Activated CD4-positive, alpha-beta T cell treated with anti-CD3 and anti-CD28 coated beads for 36 hours (primary cell): ENCODE measurements at regions not wholly inside any gene's neighbourhood (a gene's known extent, or its start where the extent isn't known, plus 50 kb on each side); places are given as distances from the start of the nearest gene placed in this dataset.

Experiments
- ATAC-seq: fragments of 200-7000 bp; cut with Tn5 transposase; one replicate; pipeline ENCODE4 v1.10.0; 2021; ENCODE audit warnings: mild to moderate bottlenecking, moderate library complexity
- CTCF ChIA-PET: fragments of 350-600 bp; sonication (Branson Sonifier 250); formaldehyde crosslinking; loops from one replicate; lab custom pipeline; 2021; ENCODE audit warnings: antibody characterized with exemption; lab: Charles Lee
- POLR2A ChIA-PET: fragments of 350-600 bp; sonication (Branson Sonifier 250); formaldehyde crosslinking; loops from one replicate; lab custom pipeline; 2021; ENCODE audit warnings: antibody characterized with exemption, inconsistent platforms; lab: Charles Lee
- DNase-seq: peaks from one replicate; pipeline ENCODE4 v3.0.0-alpha.2; 2020
- H3K27ac Mint-ChIP-seq: one replicate; pipeline ENCODE4 v1.8.0; 2021; ENCODE audit warnings: mixed read lengths
- H3K27me3 Mint-ChIP-seq: one replicate; pipeline ENCODE4 v1.8.0; 2021; ENCODE audit warnings: mixed read lengths
- H3K36me3 Mint-ChIP-seq: one replicate; pipeline ENCODE4 v1.8.0; 2021; ENCODE audit warnings: low read depth, mixed read lengths
- H3K4me1 Mint-ChIP-seq: one replicate; pipeline ENCODE4 v1.8.0; 2021; ENCODE audit warnings: mixed read lengths
- H3K4me3 Mint-ChIP-seq: one replicate; pipeline ENCODE4 v1.8.0; 2021; ENCODE audit warnings: mild to moderate bottlenecking, moderate library complexity, mixed read lengths
- H3K9me3 Mint-ChIP-seq: one replicate; pipeline ENCODE4 v1.8.0; 2021; ENCODE audit warnings: low read depth, mixed read lengths
- intact Hi-C, 2 experiments: fragments of 100-400 bp; cut with DNase I in 1 of 2; cut with micrococcal nuclease in 1 of 2; formaldehyde crosslinking; loops; one replicate each; pipeline versions ENCODE4 v1.14.2 to v1.15.1; 2022 to 2024; cut with DNase I, micrococcal nuclease

DNA sequence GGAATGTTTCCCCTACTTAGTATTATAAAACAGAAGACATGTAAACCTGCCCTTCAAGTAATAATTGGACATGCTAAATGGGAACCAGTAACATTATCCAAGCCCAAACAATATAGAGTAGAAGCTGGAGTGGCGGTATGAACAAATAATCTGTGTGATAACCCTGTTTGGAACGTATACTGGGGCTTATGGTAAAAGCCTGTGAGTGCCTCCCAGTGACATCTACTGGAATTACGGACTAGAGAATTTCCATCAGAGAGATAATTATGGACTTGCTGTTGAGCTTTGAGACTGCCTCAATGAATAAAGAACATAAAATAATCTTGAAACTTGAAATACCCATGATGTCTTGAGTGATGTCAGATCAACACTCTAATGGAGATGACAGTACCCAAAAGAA, 406.3 kb upstream of the GRIA3 start:
- H3K27me3 Mint-ChIP-seq, result no peaks in the 10 kb centered on the region
- no peak for ATAC-seq
- ChIA-PET POLR2A (no interaction called here), CTCF (interaction anchor here (0.7 kb wide), 1 partner anchor 34 kb away, joined by 3 read pairs; no protein-coding TSS in a partner anchor)
- no peaks in the 10 kb centered on the region for H3K36me3 Mint-ChIP-seq
- no peak overlapping the region for H3K4me3 Mint-ChIP-seq
- DNase-seq, result no peak
- H3K9me3 Mint-ChIP-seq, result peaks cover 1% of the 10 kb centered on the region
- H3K4me1 Mint-ChIP-seq, result no peaks in the 10 kb centered on the region
- no peak overlapping the region for H3K27ac Mint-ChIP-seq
- intact Hi-C loops, result no loop called here

DNA sequence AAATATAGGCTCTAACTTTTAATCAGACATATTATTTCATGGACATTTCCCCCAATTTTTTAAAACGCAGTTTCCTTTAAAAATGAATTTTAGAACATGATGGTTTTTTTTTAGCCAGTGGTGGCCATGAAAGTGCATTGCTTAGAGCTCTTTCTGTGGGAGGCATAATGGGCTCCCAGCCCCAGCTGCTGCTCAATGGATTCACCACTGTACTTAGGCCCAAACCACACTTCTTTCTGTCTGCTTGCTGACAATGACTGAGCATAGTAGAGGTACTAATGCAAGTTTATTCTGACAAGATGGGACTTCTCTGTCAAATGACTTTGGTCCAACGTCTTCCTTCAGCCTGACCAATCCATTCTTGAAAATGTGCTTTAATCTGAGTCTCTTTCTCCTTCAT, 400.2 kb upstream of the GRIA3 start:
- no peaks in the 10 kb centered on the region for H3K36me3 Mint-ChIP-seq
- H3K27ac Mint-ChIP-seq, result no peak overlapping the region
- ATAC-seq (no peak), DNase-seq (no peak)
- ChIA-PET CTCF (no interaction called here), POLR2A (no interaction called here)
- no peaks in the 10 kb centered on the region for H3K27me3 Mint-ChIP-seq
- H3K4me3 Mint-ChIP-seq, result no peak overlapping the region
- peaks cover 2% of the 10 kb centered on the region for H3K9me3 Mint-ChIP-seq
- H3K4me1 Mint-ChIP-seq, result no peaks in the 10 kb centered on the region
- intact Hi-C loops, result no loop called here

DNA sequence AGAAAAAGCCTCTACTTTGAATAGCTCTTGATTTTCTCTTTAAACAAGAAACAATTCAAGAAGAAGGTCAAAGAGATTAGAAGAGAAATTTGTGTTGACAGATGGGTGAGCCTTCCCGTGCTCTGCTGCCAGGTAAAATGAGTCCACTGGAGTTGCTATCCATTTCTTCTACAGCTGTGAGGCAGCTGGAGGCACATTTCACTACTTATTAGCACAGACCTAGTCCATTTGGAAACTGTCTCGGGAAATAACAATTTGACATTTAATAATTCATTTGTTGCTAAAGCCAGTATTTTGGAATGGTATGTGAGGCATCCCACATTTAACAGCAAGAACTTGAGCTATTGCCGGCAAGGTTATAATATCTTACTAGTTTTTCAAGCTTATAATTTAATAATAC, 396.8 kb upstream of the GRIA3 start:
- H3K4me1 Mint-ChIP-seq, result no peaks in the 10 kb centered on the region
- ChIA-PET CTCF (no interaction called here), POLR2A (no interaction called here)
- H3K4me3 Mint-ChIP-seq, result no peak overlapping the region
- H3K9me3 Mint-ChIP-seq, result peaks cover 2% of the 10 kb centered on the region
- DNase-seq, result no peak
- no peak for ATAC-seq
- H3K27me3 Mint-ChIP-seq, result no peaks in the 10 kb centered on the region
- intact Hi-C loops, result no loop called here
- H3K36me3 Mint-ChIP-seq, result no peaks in the 10 kb centered on the region
- H3K27ac Mint-ChIP-seq, result no peak overlapping the region

DNA sequence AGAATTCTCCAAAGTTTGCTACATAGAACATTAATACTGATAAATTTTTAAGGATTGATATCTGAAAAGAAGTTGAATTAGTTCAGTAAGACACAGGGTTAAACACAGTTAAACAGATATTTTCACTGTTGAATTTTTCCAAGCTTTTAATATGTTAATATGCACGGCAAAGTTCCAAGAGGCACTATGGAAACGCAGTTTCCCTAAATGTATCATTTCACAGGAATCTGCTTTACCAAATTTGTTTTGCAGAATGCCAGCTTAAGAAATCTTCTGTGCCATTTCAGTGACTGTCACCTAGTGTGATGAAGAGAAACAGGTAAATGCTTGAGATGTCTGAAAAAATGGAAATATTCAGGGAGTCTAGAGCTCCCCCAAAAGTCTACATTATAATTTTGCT, 395.9 kb upstream of the GRIA3 start:
- no peak overlapping the region for H3K27ac Mint-ChIP-seq
- H3K27me3 Mint-ChIP-seq, result no peaks in the 10 kb centered on the region
- H3K4me1 Mint-ChIP-seq, result no peaks in the 10 kb centered on the region
- no peaks in the 10 kb centered on the region for H3K36me3 Mint-ChIP-seq
- POLR2A ChIA-PET, result no interaction called here
- intact Hi-C loops, result no loop called here
- DNase-seq (no peak), ATAC-seq (no peak)
- H3K4me3 Mint-ChIP-seq, result no peak overlapping the region
- peaks cover 2% of the 10 kb centered on the region for H3K9me3 Mint-ChIP-seq
- CTCF ChIA-PET, result no interaction called here

DNA sequence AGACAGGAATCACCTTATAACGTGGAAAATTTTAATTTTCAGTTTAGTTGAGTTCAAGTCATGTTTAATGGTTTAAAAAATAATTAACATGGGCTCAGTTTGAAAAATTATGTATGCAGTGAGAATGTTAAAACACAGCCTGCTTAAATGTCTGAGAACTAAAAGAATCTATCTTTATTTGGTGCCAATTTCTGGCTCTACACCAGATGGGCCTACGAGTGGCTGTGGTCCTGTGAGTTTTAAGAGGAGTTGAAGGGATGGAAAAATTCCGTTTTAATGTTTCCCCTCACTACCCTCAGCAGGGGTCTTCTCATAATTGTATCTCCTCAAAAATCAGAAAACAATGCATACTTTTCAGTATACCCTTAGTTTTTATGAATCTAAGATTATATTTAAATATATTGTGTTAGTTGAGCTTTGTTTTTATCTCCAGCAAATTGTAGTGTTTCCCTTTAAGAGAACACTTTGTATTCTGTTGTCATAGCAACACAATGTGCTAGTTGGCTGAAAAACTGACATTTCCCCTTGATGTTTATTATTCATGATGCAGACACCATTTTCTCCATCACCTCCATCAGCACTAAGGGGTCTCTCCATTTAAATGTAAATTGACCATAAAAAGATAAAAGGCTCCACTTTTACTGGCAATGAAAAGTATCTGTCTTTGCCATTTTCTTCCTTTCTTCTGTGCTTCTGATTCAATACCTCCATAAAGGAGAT, 393.5 kb upstream of the GRIA3 start:
- POLR2A ChIA-PET, result no interaction called here
- DNase-seq (no peak), ATAC-seq (no peak)
- H3K27ac Mint-ChIP-seq, result no peak overlapping the region
- H3K27me3 Mint-ChIP-seq, result no peaks in the 10 kb centered on the region
- H3K4me1 Mint-ChIP-seq, result no peaks in the 10 kb centered on the region
- CTCF ChIA-PET, result no interaction called here
- no peak overlapping the region for H3K4me3 Mint-ChIP-seq
- H3K36me3 Mint-ChIP-seq, result no peaks in the 10 kb centered on the region
- intact Hi-C loops, result no loop called here
- peaks cover 2% of the 10 kb centered on the region for H3K9me3 Mint-ChIP-seq

DNA sequence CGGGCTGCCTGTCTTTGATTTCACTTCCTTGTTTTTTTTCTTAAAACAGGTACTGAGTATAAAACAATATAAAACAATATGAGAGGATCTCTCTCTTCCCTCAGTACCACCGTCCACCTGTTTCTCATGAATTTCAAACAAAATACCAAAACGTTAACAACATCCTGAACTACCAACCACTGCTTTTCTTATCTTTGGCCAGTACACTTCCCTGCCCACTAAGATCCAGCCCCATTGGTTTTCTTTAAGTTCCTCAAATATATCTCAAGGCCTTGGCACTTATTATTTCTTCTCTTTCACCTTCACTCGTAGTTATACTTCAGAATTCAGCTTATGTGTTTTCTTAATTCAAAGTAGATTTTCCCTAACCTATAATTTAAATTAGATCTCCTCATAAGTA, 370.2 kb upstream of the GRIA3 start:
- no peaks in the 10 kb centered on the region for H3K4me1 Mint-ChIP-seq
- H3K4me3 Mint-ChIP-seq, result no peak overlapping the region
- intact Hi-C loops, result no loop called here

DNA sequence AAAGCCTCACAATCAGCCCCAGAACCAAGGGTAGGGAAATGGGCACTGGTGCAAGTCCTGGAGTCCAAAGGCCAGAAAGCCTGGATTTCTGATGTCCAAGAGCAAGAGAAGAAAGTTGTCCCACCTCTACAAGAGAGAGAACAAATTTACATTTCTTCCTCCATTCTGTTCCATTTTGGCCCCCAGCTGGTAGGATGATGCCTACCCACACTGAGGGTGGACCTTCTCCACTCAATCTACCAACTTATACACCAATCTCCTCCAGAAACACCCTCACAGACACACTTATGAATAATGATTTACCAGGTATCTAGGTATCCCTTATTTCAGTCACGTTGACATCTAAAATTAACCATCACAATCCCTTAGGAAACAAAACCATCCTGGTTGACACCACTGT, 367.8 kb upstream of the GRIA3 start:
- ATAC-seq (peak; percentile 49), DNase-seq (no peak)
- H3K4me3 Mint-ChIP-seq, result no peak overlapping the region
- no peaks in the 10 kb centered on the region for H3K36me3 Mint-ChIP-seq
- no peaks in the 10 kb centered on the region for H3K27me3 Mint-ChIP-seq
- H3K9me3 Mint-ChIP-seq, result peaks cover 3% of the 10 kb centered on the region
- ChIA-PET CTCF (no interaction called here), POLR2A (no interaction called here)
- H3K4me1 Mint-ChIP-seq, result no peaks in the 10 kb centered on the region
- H3K27ac Mint-ChIP-seq, result no peak overlapping the region
- intact Hi-C loops, result no loop called here

More for the DNA sequence above, 370.2 kb upstream of the GRIA3 start:
- ATAC-seq (no peak), DNase-seq (no peak)
- Mint-ChIP-seq H3K27ac (no peak overlapping the region), H3K27me3 (no peaks in the 10 kb centered on the region), H3K36me3 (no peaks in the 10 kb centered on the region), H3K9me3 (no peaks in the 10 kb centered on the region)
- ChIA-PET POLR2A (no interaction called here), CTCF (no interaction called here)

DNA sequence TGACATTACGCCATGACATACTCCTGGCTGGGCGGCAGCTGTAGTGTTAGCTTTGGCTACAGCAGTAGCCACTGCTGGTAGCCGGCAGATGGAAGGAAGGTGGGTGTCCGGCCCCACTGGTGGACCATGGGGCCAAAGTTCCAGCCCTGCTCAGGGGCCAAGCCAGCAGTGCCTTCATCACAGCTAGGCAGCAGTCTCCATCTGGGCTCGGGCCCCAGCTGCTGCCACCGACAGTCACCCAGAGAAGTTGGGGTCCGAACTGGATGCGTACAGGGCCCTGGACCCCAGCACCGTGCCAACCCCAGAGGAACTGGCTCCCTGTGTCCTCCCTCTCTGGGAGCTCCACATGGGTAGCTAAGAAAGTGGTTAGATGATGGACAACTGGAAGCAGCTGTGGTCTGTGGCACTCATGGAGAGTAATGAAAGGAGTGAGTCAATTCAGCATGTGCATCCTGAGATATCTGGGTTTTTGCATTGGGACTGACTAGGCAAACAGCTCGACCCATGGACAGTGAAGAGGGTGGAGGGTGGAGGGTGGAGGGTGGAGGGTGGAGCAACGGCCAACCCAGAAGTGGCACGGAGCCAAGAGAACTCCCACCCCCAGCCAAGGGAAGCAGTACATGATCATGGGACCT, 366.6 kb upstream of the GRIA3 start:
- ChIA-PET CTCF (no interaction called here), POLR2A (no interaction called here)
- ATAC-seq, result peak; percentile 12
- no peaks in the 10 kb centered on the region for H3K36me3 Mint-ChIP-seq
- no peak overlapping the region for H3K4me3 Mint-ChIP-seq
- no peak overlapping the region for H3K27ac Mint-ChIP-seq
- H3K27me3 Mint-ChIP-seq, result no peaks in the 10 kb centered on the region
- DNase-seq, result no peak
- H3K4me1 Mint-ChIP-seq, result no peaks in the 10 kb centered on the region
- H3K9me3 Mint-ChIP-seq, result peaks cover 3% of the 10 kb centered on the region
- intact Hi-C loops, result no loop called here

DNA sequence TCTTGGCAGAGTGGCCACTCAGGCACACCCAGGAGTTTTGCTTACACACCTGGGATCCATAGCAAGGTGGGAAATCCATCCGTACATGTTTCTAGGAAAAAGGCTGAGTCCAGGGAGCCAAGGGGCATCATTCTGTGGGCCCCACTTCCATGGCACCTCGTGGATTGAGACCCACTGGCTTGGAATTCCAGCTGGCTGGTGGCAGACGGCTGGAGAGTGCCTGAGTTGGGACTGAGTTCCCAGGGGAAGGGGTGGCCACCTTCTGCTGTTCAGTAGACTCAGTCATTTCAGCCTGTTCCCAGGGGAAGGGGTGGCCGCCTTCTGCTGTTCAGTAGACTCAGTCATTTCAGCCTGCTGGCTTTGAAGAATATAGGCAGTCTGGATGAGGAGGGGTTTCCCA, 366.0 kb upstream of the GRIA3 start:
- no peak overlapping the region for H3K27ac Mint-ChIP-seq
- H3K36me3 Mint-ChIP-seq, result no peaks in the 10 kb centered on the region
- ChIA-PET CTCF (no interaction called here), POLR2A (no interaction called here)
- no peak overlapping the region for H3K4me3 Mint-ChIP-seq
- intact Hi-C loops, result no loop called here
- H3K4me1 Mint-ChIP-seq, result no peaks in the 10 kb centered on the region
- H3K9me3 Mint-ChIP-seq, result peaks cover 3% of the 10 kb centered on the region
- ATAC-seq, result no peak
- DNase-seq, result no peak
- no peaks in the 10 kb centered on the region for H3K27me3 Mint-ChIP-seq

DNA sequence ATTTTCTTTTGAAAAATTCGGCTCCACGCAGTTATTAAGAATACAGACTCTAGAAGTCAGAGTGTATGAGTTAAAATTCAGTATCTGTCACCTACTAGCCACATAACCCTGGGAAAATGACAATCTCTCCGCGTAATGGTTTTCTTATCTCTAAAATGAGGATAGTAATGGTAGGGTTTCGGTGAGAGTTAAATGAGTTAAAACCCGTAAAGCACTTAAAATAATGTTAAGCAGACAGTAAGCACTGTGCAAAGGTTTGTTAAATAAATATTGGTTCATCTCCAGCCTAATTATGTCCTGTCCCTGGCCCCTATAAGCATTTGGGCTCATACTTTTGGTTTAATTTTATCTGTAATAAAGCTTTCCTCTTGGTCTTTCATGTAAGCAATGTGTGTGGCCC, 350.8 kb upstream of the GRIA3 start:
- POLR2A ChIA-PET, result interaction anchor here (0.5 kb wide), 1 partner anchor 14 kb away, joined by 3 read pairs; no protein-coding TSS in a partner anchor
- no peak for ATAC-seq
- H3K4me1 Mint-ChIP-seq, result no peaks in the 10 kb centered on the region

DNA sequence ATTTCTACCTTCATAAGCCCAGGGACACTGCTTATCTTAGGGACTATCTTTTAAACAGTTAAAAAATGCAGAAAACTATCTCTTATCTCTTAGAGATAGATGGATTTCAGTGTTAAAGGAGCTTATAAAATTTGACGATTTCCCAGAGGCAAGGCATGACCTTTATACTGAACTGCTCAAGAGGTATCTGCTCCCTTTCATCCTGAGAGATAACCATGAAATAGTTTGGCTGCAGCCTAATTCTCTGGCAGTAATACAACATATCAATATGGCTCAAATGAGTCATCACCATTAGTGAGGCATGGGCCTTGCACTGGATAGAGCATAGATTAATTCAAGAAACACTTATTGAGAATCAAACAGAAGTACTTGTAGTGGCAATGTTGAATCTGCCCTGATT, 348.2 kb upstream of the GRIA3 start:
- DNase-seq (no peak), ATAC-seq (no peak)
- Mint-ChIP-seq H3K27me3 (no peaks in the 10 kb centered on the region), H3K27ac (no peak overlapping the region), H3K36me3 (no peaks in the 10 kb centered on the region), H3K4me3 (no peak overlapping the region), H3K4me1 (no peaks in the 10 kb centered on the region), H3K9me3 (no peaks in the 10 kb centered on the region)
- ChIA-PET CTCF (no interaction called here), POLR2A (no interaction called here)
- intact Hi-C loops, result no loop called here

More for the DNA sequence above, 350.8 kb upstream of the GRIA3 start:
- CTCF ChIA-PET, result no interaction called here
- H3K27me3 Mint-ChIP-seq, result no peaks in the 10 kb centered on the region
- intact Hi-C loops, result no loop called here
- no peak overlapping the region for H3K4me3 Mint-ChIP-seq
- DNase-seq, result no peak
- H3K27ac Mint-ChIP-seq, result no peak overlapping the region
- no peaks in the 10 kb centered on the region for H3K36me3 Mint-ChIP-seq
- H3K9me3 Mint-ChIP-seq, result no peaks in the 10 kb centered on the region

DNA sequence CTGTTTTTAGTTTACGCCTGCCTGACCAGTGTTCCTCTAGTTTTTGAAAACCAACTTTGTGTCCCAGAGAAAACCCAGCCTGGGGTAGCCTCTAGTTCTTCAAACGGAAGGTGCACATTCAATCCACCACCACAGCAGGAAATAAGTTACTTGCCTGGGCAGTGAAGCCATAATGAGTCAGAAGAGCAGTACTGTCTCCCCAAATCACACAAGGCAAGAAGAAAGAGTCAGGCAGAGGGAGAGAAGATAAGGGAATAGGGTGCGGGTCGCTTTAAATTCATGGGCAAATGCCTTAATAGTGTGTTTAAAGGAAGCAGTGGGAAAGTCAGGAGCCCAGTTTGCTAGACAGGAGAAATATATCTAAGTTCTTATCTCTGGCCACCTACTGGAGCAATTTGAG, 333.8 kb upstream of the GRIA3 start:
- no peaks in the 10 kb centered on the region for H3K36me3 Mint-ChIP-seq

More for the DNA sequence above, 333.8 kb upstream of the GRIA3 start:
- intact Hi-C loops, result no loop called here
- Mint-ChIP-seq H3K9me3 (no peaks in the 10 kb centered on the region), H3K27ac (no peak overlapping the region), H3K4me3 (no peak overlapping the region), H3K4me1 (no peaks in the 10 kb centered on the region), H3K27me3 (no peaks in the 10 kb centered on the region)
- ChIA-PET POLR2A (no interaction called here), CTCF (no interaction called here)
- ATAC-seq, result no peak
- DNase-seq, result no peak
